ENCODE measurements at regions not wholly inside any gene's neighbourhood (a gene's known extent, or its start where the extent isn't known, plus 50 kb on each side); places are given as distances from the start of the nearest gene placed in this dataset.

GRCh38 chr2:108164318-108164717, 75.5 kb upstream of the SULT1C3 start:
- ATAC-seq, result no peak
- intact Hi-C loops (cut with micrococcal nuclease), result no loop called here
- H3K79me2 ChIP-seq (ENCODE audit: insufficient read depth, low read length), result no peaks in the 10 kb centered on the region
- no peaks in the 10 kb centered on the region for H3K9me2 ChIP-seq (ENCODE audit: insufficient read depth)
- H4K20me1 ChIP-seq (ENCODE audit: insufficient read depth), result no peaks in the 10 kb centered on the region
- RAD21 ChIA-PET (ENCODE audit: low non-redundant PET in 1 of 2, low total read pairs in 2 of 2, uncharacterized antibody in 2 of 2, unreplicated experiment in 2 of 2), result no interaction called here
- no peak overlapping the region for H2AFZ ChIP-seq (ENCODE audit: low read depth, low read length, poor library complexity, severe bottlenecking)
- TF ChIP-seq FOSL1 (IDR thresholded peaks at IDR 0.05; ENCODE audit: low read depth) (no peak), EZH2phosphoT487 (IDR thresholded peaks at IDR 0.05; ENCODE audit: borderline replicate concordance) (no peak), EGR1 (IDR thresholded peaks at IDR 0.05; ENCODE audit: low read depth) (no peak), ELF1 (IDR thresholded peaks at IDR 0.05; ENCODE audit: borderline replicate concordance, low read depth) (no peak)
- TF ChIP-seq, protein P1, sequence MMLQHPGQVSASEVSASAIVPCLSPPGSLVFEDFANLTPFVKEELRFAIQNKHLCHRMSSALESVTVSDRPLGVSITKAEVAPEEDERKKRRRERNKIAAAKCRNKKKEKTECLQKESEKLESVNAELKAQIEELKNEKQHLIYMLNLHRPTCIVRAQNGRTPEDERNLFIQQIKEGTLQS (IDR thresholded peaks at IDR 0.05), result no peak
- TF ChIP-seq, protein P2, sequence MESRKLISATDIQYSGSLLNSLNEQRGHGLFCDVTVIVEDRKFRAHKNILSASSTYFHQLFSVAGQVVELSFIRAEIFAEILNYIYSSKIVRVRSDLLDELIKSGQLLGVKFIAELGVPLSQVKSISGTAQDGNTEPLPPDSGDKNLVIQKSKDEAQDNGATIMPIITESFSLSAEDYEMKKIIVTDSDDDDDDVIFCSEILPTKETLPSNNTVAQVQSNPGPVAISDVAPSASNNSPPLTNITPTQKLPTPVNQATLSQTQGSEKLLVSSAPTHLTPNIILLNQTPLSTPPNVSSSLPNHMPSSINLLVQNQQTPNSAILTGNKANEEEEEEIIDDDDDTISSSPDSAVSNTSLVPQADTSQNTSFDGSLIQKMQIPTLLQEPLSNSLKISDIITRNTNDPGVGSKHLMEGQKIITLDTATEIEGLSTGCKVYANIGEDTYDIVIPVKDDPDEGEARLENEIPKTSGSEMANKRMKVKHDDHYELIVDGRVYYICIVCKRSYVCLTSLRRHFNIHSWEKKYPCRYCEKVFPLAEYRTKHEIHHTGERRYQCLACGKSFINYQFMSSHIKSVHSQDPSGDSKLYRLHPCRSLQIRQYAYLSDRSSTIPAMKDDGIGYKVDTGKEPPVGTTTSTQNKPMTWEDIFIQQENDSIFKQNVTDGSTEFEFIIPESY (IDR thresholded peaks at IDR 0.05; ENCODE audit: extremely low read depth, insufficient replicate concordance, low read length), result no peak
- H3K36me3 ChIP-seq (ENCODE audit: control insufficient read depth in 1 of 2, insufficient read depth in 2 of 2, low read length in 2 of 2), result no peaks in the 10 kb centered on the region
- H3K9me3 ChIP-seq (ENCODE audit: control insufficient read depth in 1 of 2, insufficient read depth in 1 of 2, low read depth in 1 of 2, low read length in 2 of 2), result no peaks in the 10 kb centered on the region
- no peak overlapping the region for H3K9ac ChIP-seq (ENCODE audit: low read length)
- no peak for DNase-seq (ENCODE audit: low read depth, low spot score)
- BruUV-seq (replicated peaks), result no TSS peak
- H3K4me2 ChIP-seq (ENCODE audit: low read length), result no peak overlapping the region
- CTCF ChIA-PET, result no interaction called here
- no peaks in the 10 kb centered on the region for H3K4me1 ChIP-seq (ENCODE audit: control insufficient read depth in 1 of 2, insufficient read depth in 2 of 2, low read length in 2 of 2)
- H3K27ac ChIP-seq (ENCODE audit: low read depth, low read length), result no peak overlapping the region
- POLR2A ChIA-PET, result no interaction called here
- no peak overlapping the region for H3K4me3 ChIP-seq (replicated peaks in 1 of 2; ENCODE audit: low read depth in 1 of 2, low read length in 2 of 2)
- H3K27me3 ChIP-seq (ENCODE audit: insufficient read depth, low read length), result no peaks in the 10 kb centered on the region

DNA sequence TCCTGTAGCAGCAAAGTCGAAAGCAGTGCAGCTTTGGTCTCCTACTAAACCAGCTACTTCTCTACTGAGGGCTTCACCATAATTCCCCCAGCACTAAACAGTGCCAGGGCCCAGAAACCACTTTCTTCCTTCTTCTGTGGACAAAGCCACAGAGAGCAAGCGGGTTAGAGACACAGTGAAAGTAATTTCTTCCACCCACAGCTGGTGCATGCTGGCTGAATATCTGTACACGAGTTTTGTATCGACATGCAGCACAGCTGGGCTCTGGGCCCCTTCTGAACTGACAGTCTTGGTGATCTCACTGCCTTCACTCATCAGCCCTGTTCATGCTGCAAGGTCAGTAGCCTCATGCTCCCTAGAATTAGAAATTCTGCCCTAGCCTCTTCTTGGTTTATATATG, 74.0 kb upstream of the SULT1C3 start:
- Histone ChIP-seq H3K9me3 (ENCODE audit: control insufficient read depth in 1 of 2, insufficient read depth in 1 of 2, low read depth in 1 of 2, low read length in 2 of 2) (no peaks in the 10 kb centered on the region), H3K36me3 (ENCODE audit: control insufficient read depth in 1 of 2, insufficient read depth in 2 of 2, low read length in 2 of 2) (no peaks in the 10 kb centered on the region), H3K4me1 (ENCODE audit: control insufficient read depth in 1 of 2, insufficient read depth in 2 of 2, low read length in 2 of 2) (no peaks in the 10 kb centered on the region), H4K20me1 (ENCODE audit: insufficient read depth) (no peaks in the 10 kb centered on the region), H3K79me2 (ENCODE audit: insufficient read depth, low read length) (no peaks in the 10 kb centered on the region), H3K4me2 (ENCODE audit: low read length) (no peak overlapping the region), H2AFZ (ENCODE audit: low read depth, low read length, poor library complexity, severe bottlenecking) (no peak overlapping the region), H3K27me3 (ENCODE audit: insufficient read depth, low read length) (no peaks in the 10 kb centered on the region), H3K9me2 (ENCODE audit: insufficient read depth) (no peaks in the 10 kb centered on the region), H3K27ac (ENCODE audit: low read depth, low read length) (no peak overlapping the region), H3K4me3 (replicated peaks in 1 of 2; ENCODE audit: low read depth in 1 of 2, low read length in 2 of 2) (no peak overlapping the region), H3K9ac (ENCODE audit: low read length) (no peak overlapping the region)
- intact Hi-C loops (cut with micrococcal nuclease), result no loop called here
- no peak for DNase-seq (ENCODE audit: low read depth, low spot score)
- BruUV-seq (replicated peaks), result no TSS peak
- RAD21 ChIA-PET (ENCODE audit: low non-redundant PET in 1 of 2, low total read pairs in 2 of 2, uncharacterized antibody in 2 of 2, unreplicated experiment in 2 of 2), result no interaction called here
- POLR2A ChIA-PET, result no interaction called here
- TF ChIP-seq YY1 (IDR thresholded peaks at IDR 0.05; ENCODE audit: extremely low read depth, insufficient replicate concordance, low read depth, low read length), result no peak
- TF ChIP-seq, protein P2 (IDR thresholded peaks at IDR 0.05; ENCODE audit: extremely low read depth, insufficient replicate concordance, low read length), result no peak
- no peak for ATAC-seq
- CTCF ChIA-PET, result no interaction called here

Data from HCT116 (cell line).